ENCODE measurements at regions not wholly inside any gene's neighbourhood (a gene's known extent, or its start where the extent isn't known, plus 50 kb on each side); places are given as distances from the start of the nearest gene placed in this dataset.

DNA sequence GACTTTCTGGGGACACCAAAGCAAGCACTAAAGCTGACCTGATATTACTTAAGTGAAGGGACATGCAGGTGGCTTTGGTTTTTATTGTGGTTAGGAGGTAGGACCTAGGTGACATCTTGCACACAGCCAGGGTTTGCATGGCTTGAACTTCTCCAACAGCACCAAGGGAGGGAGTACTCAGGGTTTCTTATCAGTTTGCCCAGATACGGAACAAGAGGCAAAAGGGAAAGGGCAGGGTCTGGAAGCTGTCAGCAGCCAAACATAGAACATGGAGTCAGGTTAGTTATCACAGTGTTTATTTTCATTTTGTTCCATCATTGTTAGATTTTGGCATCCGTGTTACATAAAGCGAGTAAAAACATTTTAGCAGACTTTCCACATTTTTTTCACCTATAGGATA is 186.3 kb upstream of the CLEC14A start:
- TF ChIP-seq, protein P1, sequence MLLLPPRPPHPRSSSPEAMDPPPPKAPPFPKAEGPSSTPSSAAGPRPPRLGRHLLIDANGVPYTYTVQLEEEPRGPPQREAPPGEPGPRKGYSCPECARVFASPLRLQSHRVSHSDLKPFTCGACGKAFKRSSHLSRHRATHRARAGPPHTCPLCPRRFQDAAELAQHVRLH (tag by site-specific recombination; IDR thresholded peaks at IDR 0.05): no peak
- TF ChIP-seq, protein P2, sequence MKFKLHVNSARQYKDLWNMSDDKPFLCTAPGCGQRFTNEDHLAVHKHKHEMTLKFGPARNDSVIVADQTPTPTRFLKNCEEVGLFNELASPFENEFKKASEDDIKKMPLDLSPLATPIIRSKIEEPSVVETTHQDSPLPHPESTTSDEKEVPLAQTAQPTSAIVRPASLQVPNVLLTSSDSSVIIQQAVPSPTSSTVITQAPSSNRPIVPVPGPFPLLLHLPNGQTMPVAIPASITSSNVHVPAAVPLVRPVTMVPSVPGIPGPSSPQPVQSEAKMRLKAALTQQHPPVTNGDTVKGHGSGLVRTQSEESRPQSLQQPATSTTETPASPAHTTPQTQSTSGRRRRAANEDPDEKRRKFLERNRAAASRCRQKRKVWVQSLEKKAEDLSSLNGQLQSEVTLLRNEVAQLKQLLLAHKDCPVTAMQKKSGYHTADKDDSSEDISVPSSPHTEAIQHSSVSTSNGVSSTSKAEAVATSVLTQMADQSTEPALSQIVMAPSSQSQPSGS (tag by site-specific recombination; IDR thresholded peaks at IDR 0.05; ENCODE audit: low read depth): no peak
- TF ChIP-seq, protein P3, sequence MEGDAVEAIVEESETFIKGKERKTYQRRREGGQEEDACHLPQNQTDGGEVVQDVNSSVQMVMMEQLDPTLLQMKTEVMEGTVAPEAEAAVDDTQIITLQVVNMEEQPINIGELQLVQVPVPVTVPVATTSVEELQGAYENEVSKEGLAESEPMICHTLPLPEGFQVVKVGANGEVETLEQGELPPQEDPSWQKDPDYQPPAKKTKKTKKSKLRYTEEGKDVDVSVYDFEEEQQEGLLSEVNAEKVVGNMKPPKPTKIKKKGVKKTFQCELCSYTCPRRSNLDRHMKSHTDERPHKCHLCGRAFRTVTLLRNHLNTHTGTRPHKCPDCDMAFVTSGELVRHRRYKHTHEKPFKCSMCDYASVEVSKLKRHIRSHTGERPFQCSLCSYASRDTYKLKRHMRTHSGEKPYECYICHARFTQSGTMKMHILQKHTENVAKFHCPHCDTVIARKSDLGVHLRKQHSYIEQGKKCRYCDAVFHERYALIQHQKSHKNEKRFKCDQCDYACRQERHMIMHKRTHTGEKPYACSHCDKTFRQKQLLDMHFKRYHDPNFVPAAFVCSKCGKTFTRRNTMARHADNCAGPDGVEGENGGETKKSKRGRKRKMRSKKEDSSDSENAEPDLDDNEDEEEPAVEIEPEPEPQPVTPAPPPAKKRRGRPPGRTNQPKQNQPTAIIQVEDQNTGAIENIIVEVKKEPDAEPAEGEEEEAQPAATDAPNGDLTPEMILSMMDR (tag by site-specific recombination; IDR thresholded peaks at IDR 0.05): no peak
- TF ChIP-seq, protein P4, sequence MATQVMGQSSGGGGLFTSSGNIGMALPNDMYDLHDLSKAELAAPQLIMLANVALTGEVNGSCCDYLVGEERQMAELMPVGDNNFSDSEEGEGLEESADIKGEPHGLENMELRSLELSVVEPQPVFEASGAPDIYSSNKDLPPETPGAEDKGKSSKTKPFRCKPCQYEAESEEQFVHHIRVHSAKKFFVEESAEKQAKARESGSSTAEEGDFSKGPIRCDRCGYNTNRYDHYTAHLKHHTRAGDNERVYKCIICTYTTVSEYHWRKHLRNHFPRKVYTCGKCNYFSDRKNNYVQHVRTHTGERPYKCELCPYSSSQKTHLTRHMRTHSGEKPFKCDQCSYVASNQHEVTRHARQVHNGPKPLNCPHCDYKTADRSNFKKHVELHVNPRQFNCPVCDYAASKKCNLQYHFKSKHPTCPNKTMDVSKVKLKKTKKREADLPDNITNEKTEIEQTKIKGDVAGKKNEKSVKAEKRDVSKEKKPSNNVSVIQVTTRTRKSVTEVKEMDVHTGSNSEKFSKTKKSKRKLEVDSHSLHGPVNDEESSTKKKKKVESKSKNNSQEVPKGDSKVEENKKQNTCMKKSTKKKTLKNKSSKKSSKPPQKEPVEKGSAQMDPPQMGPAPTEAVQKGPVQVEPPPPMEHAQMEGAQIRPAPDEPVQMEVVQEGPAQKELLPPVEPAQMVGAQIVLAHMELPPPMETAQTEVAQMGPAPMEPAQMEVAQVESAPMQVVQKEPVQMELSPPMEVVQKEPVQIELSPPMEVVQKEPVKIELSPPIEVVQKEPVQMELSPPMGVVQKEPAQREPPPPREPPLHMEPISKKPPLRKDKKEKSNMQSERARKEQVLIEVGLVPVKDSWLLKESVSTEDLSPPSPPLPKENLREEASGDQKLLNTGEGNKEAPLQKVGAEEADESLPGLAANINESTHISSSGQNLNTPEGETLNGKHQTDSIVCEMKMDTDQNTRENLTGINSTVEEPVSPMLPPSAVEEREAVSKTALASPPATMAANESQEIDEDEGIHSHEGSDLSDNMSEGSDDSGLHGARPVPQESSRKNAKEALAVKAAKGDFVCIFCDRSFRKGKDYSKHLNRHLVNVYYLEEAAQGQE (tag by site-specific recombination; IDR thresholded peaks at IDR 0.05): no peak
- TF ChIP-seq, protein P5, sequence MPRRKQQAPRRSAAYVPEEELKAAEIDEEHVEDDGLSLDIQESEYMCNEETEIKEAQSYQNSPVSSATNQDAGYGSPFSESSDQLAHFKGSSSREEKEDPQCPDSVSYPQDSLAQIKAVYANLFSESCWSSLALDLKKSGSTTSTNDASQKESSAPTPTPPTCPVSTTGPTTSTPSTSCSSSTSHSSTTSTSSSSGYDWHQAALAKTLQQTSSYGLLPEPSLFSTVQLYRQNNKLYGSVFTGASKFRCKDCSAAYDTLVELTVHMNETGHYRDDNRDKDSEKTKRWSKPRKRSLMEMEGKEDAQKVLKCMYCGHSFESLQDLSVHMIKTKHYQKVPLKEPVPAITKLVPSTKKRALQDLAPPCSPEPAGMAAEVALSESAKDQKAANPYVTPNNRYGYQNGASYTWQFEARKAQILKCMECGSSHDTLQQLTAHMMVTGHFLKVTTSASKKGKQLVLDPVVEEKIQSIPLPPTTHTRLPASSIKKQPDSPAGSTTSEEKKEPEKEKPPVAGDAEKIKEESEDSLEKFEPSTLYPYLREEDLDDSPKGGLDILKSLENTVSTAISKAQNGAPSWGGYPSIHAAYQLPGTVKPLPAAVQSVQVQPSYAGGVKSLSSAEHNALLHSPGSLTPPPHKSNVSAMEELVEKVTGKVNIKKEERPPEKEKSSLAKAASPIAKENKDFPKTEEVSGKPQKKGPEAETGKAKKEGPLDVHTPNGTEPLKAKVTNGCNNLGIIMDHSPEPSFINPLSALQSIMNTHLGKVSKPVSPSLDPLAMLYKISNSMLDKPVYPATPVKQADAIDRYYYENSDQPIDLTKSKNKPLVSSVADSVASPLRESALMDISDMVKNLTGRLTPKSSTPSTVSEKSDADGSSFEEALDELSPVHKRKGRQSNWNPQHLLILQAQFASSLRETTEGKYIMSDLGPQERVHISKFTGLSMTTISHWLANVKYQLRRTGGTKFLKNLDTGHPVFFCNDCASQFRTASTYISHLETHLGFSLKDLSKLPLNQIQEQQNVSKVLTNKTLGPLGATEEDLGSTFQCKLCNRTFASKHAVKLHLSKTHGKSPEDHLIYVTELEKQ (tag by site-specific recombination; IDR thresholded peaks at IDR 0.05; ENCODE audit: borderline replicate concordance): no peak
- TF ChIP-seq ZNF48 (tag by site-specific recombination; IDR thresholded peaks at IDR 0.05): no peak

All from HEK293 (cell line).